ENCODE measurements at regions not wholly inside any gene's neighbourhood (a gene's known extent, or its start where the extent isn't known, plus 50 kb on each side); places are given as distances from the start of the nearest gene placed in this dataset.

- Histone ChIP-seq H3K4me3 (ENCODE audit: low read length in 2 of 2) (no peak overlapping the region), H2AFZ (ENCODE audit: low read length) (no peak overlapping the region), H2BK120ac (ENCODE audit: low read depth, low read length) (no peak overlapping the region), H2BK12ac (ENCODE audit: low read length) (no peak overlapping the region), H3K4me2 (ENCODE audit: insufficient read depth, low read length, poor library complexity, severe bottlenecking) (no peak overlapping the region), H3K27ac (replicated peaks; ENCODE audit: low read length) (no peak overlapping the region), H4K8ac (ENCODE audit: low read depth, low read length) (no peak overlapping the region), H3K23ac (ENCODE audit: low read depth, low read length, poor library complexity) (no peak overlapping the region), H2BK15ac (ENCODE audit: low read length) (no peak overlapping the region), H3K4ac (ENCODE audit: low read length) (no peak overlapping the region), H3K9me3 (replicated peaks in 1 of 2; ENCODE audit: control insufficient read depth in 2 of 2, insufficient read depth in 1 of 2, low read depth in 1 of 2, low read length in 2 of 2) (no peaks in the 10 kb centered on the region), H2BK5ac (ENCODE audit: low read length) (no peak overlapping the region), H3K27me3 (ENCODE audit: control insufficient read depth in 3 of 3, insufficient read depth in 3 of 3, low read depth in 1 of 3, low read length in 3 of 3) (peaks cover 0 to 65% (median 17%) of the 10 kb centered on the region in 3 experiments), H2AK5ac (ENCODE audit: low read depth, low read length) (no peak overlapping the region), H3K36me3 (replicated peaks in 1 of 2; ENCODE audit: control insufficient read depth in 2 of 2, insufficient read depth in 2 of 2, low read length in 2 of 2) (no peaks in the 10 kb centered on the region), H3K9ac (ENCODE audit: low read depth, low read length, poor library complexity) (no peak overlapping the region), H4K91ac (ENCODE audit: low read depth, low read length, poor library complexity) (no peak overlapping the region), H3K14ac (ENCODE audit: low read length) (no peak overlapping the region), H3K18ac (ENCODE audit: low read length) (no peak overlapping the region), H3K4me1 (ENCODE audit: control insufficient read depth in 2 of 2, insufficient read depth in 1 of 2, low read depth in 1 of 2, low read length in 2 of 2) (peaks cover 4 to 10% of the 10 kb centered on the region in 2 donors), H3K79me1 (ENCODE audit: low read depth, low read length) (no peaks in the 10 kb centered on the region)
- WGBS, 2 donors (ENCODE audit: extremely low coverage in 2 of 2, insufficient read length in 2 of 2, insufficient replicate concordance in 1 of 2) = no CpG with 5 or more reads among the region's 5 CpGs
- DNase-seq (ENCODE audit: low spot score) = no peak
These were observed 166.7 kb downstream of the USP12 start for GRCh38 chr13:27004866-27005265.

DNA sequence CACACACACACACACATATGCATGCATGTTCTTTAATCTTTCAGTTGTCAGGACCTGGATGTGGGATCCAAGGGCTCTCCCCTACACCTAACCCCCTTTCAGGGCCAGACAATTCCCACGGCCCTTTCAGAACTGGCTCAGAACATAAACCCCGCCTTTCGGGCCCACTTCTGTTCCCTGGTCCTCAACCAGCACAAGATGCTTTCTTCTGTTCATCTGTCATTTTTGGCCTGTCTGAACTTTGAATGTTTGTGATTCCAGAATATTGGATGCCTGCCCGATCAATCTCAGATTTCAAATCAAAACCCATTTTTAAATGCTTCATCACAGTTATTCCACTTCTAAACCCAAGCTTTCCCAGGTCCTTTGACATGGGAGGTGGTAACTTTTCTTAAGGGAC is 167.3 kb downstream of the USP12 start:
- Histone ChIP-seq H2BK15ac (ENCODE audit: low read length) (no peak overlapping the region), H2AK5ac (ENCODE audit: low read depth, low read length) (no peak overlapping the region), H3K9me3 (replicated peaks in 1 of 2; ENCODE audit: control insufficient read depth in 2 of 2, insufficient read depth in 1 of 2, low read depth in 1 of 2, low read length in 2 of 2) (no peaks in the 10 kb centered on the region), H2AFZ (ENCODE audit: low read length) (no peak overlapping the region), H3K14ac (ENCODE audit: low read length) (no peak overlapping the region), H2BK120ac (ENCODE audit: low read depth, low read length) (no peak overlapping the region), H3K18ac (ENCODE audit: low read length) (no peak overlapping the region), H2BK5ac (ENCODE audit: low read length) (no peak overlapping the region), H3K27me3 (ENCODE audit: control insufficient read depth in 3 of 3, insufficient read depth in 3 of 3, low read depth in 1 of 3, low read length in 3 of 3) (peaks cover 0 to 69% (median 17%) of the 10 kb centered on the region in 3 experiments), H3K4me1 (ENCODE audit: control insufficient read depth in 2 of 2, insufficient read depth in 1 of 2, low read depth in 1 of 2, low read length in 2 of 2) (peaks cover 4 to 10% of the 10 kb centered on the region in 2 donors), H3K4ac (ENCODE audit: low read length) (no peak overlapping the region), H3K79me1 (ENCODE audit: low read depth, low read length) (no peaks in the 10 kb centered on the region), H4K91ac (ENCODE audit: low read depth, low read length, poor library complexity) (no peak overlapping the region), H3K27ac (replicated peaks; ENCODE audit: low read length) (no peak overlapping the region), H3K9ac (ENCODE audit: low read depth, low read length, poor library complexity) (no peak overlapping the region), H3K23ac (ENCODE audit: low read depth, low read length, poor library complexity) (no peak overlapping the region), H3K36me3 (replicated peaks in 1 of 2; ENCODE audit: control insufficient read depth in 2 of 2, insufficient read depth in 2 of 2, low read length in 2 of 2) (no peaks in the 10 kb centered on the region), H3K4me3 (ENCODE audit: low read length in 2 of 2) (no peak overlapping the region), H3K4me2 (ENCODE audit: insufficient read depth, low read length, poor library complexity, severe bottlenecking) (no peak overlapping the region), H4K8ac (ENCODE audit: low read depth, low read length) (no peak overlapping the region), H2BK12ac (ENCODE audit: low read length) (no peak overlapping the region)
- no CpG with 5 or more reads among the region's 4 CpGs for WGBS, 2 donors (ENCODE audit: extremely low coverage in 2 of 2, insufficient read length in 2 of 2, insufficient replicate concordance in 1 of 2)
- no peak for DNase-seq (ENCODE audit: low spot score)

- no peak overlapping the region for H2BK5ac ChIP-seq (ENCODE audit: low read length)
- H2BK120ac ChIP-seq (ENCODE audit: low read depth, low read length) = no peak overlapping the region
- H4K91ac ChIP-seq (ENCODE audit: low read depth, low read length, poor library complexity) = no peak overlapping the region
- DNase-seq (ENCODE audit: low spot score) = no peak
- no peak overlapping the region for H3K14ac ChIP-seq (ENCODE audit: low read length)
- peaks cover 2 to 9% of the 10 kb centered on the region in 2 donors for H3K4me1 ChIP-seq (ENCODE audit: control insufficient read depth in 2 of 2, insufficient read depth in 1 of 2, low read depth in 1 of 2, low read length in 2 of 2)
- H3K4me2 ChIP-seq (ENCODE audit: insufficient read depth, low read length, poor library complexity, severe bottlenecking) = no peak overlapping the region
- peaks cover 0 to 47% (median 8%) of the 10 kb centered on the region in 3 experiments for H3K27me3 ChIP-seq (ENCODE audit: control insufficient read depth in 3 of 3, insufficient read depth in 3 of 3, low read depth in 1 of 3, low read length in 3 of 3)
- H2AFZ ChIP-seq (ENCODE audit: low read length) = no peak overlapping the region
- no peak overlapping the region for H2BK12ac ChIP-seq (ENCODE audit: low read length)
- H3K9me3 ChIP-seq (replicated peaks in 1 of 2; ENCODE audit: control insufficient read depth in 2 of 2, insufficient read depth in 1 of 2, low read depth in 1 of 2, low read length in 2 of 2) = no peaks in the 10 kb centered on the region
- no peak overlapping the region for H3K4me3 ChIP-seq (ENCODE audit: low read length in 2 of 2)
- H4K8ac ChIP-seq (ENCODE audit: low read depth, low read length) = no peak overlapping the region
- no peak overlapping the region for H3K27ac ChIP-seq (replicated peaks; ENCODE audit: low read length)
- H2AK5ac ChIP-seq (ENCODE audit: low read depth, low read length) = no peak overlapping the region
- no peak overlapping the region for H3K9ac ChIP-seq (ENCODE audit: low read depth, low read length, poor library complexity)
- no peak overlapping the region for H3K18ac ChIP-seq (ENCODE audit: low read length)
- H3K23ac ChIP-seq (ENCODE audit: low read depth, low read length, poor library complexity) = no peak overlapping the region
- H3K79me1 ChIP-seq (ENCODE audit: low read depth, low read length) = no peaks in the 10 kb centered on the region
- H3K4ac ChIP-seq (ENCODE audit: low read length) = no peak overlapping the region
- no CpG with 5 or more reads among the region's 6 CpGs for WGBS, 2 donors (ENCODE audit: extremely low coverage in 2 of 2, insufficient read length in 2 of 2, insufficient replicate concordance in 1 of 2)
- H2BK15ac ChIP-seq (ENCODE audit: low read length) = no peak overlapping the region
- no peaks in the 10 kb centered on the region for H3K36me3 ChIP-seq (replicated peaks in 1 of 2; ENCODE audit: control insufficient read depth in 2 of 2, insufficient read depth in 2 of 2, low read length in 2 of 2)
These were observed 169.9 kb downstream of the USP12 start for GRCh38 chr13:27001705-27002104.

- H3K18ac ChIP-seq (ENCODE audit: low read length) = no peak overlapping the region
- no peak overlapping the region for H3K23ac ChIP-seq (ENCODE audit: low read depth, low read length, poor library complexity)
- no peak overlapping the region for H2BK5ac ChIP-seq (ENCODE audit: low read length)
- no peak overlapping the region for H3K27ac ChIP-seq (replicated peaks; ENCODE audit: low read length)
- no peak overlapping the region for H2BK12ac ChIP-seq (ENCODE audit: low read length)
- H3K4me1 ChIP-seq (ENCODE audit: control insufficient read depth in 2 of 2, insufficient read depth in 1 of 2, low read depth in 1 of 2, low read length in 2 of 2) = peaks cover 0 to 1% of the 10 kb centered on the region in 2 donors
- H2BK120ac ChIP-seq (ENCODE audit: low read depth, low read length) = no peak overlapping the region
- no CpG with 5 or more reads among the region's 6 CpGs for WGBS, 2 donors (ENCODE audit: extremely low coverage in 2 of 2, insufficient read length in 2 of 2, insufficient replicate concordance in 1 of 2)
- no peak overlapping the region for H4K91ac ChIP-seq (ENCODE audit: low read depth, low read length, poor library complexity)
- H3K27me3 ChIP-seq (ENCODE audit: control insufficient read depth in 3 of 3, insufficient read depth in 3 of 3, low read depth in 1 of 3, low read length in 3 of 3) = peaks cover 0 to 37% (median 0%) of the 10 kb centered on the region in 3 experiments
- H4K8ac ChIP-seq (ENCODE audit: low read depth, low read length) = no peak overlapping the region
- DNase-seq (ENCODE audit: low spot score) = no peak
- no peak overlapping the region for H2AFZ ChIP-seq (ENCODE audit: low read length)
- H3K4me2 ChIP-seq (ENCODE audit: insufficient read depth, low read length, poor library complexity, severe bottlenecking) = no peak overlapping the region
- no peaks in the 10 kb centered on the region for H3K36me3 ChIP-seq (replicated peaks in 1 of 2; ENCODE audit: control insufficient read depth in 2 of 2, insufficient read depth in 2 of 2, low read length in 2 of 2)
- no peaks in the 10 kb centered on the region for H3K79me1 ChIP-seq (ENCODE audit: low read depth, low read length)
- H3K4ac ChIP-seq (ENCODE audit: low read length) = no peak overlapping the region
- no peak overlapping the region for H3K9ac ChIP-seq (ENCODE audit: low read depth, low read length, poor library complexity)
- no peak overlapping the region for H3K14ac ChIP-seq (ENCODE audit: low read length)
- H3K4me3 ChIP-seq (ENCODE audit: low read length in 2 of 2) = no peak overlapping the region
- no peak overlapping the region for H2AK5ac ChIP-seq (ENCODE audit: low read depth, low read length)
- no peaks in the 10 kb centered on the region for H3K9me3 ChIP-seq (replicated peaks in 1 of 2; ENCODE audit: control insufficient read depth in 2 of 2, insufficient read depth in 1 of 2, low read depth in 1 of 2, low read length in 2 of 2)
- no peak overlapping the region for H2BK15ac ChIP-seq (ENCODE audit: low read length)
These were observed 170.9 kb downstream of the USP12 start for GRCh38 chr13:27000686-27001085.

Measured in neuronal stem cell (in vitro differentiated cells).